Inflammatory macrophage treated with lipopolysaccharide for 1 hour (primary cell): ENCODE measurements at regions not wholly inside any gene's neighbourhood (a gene's known extent, or its start where the extent isn't known, plus 50 kb on each side); places are given as distances from the start of the nearest gene placed in this dataset.

Experiments used
- DNase-seq, 2 donors: peaks; one replicate each; pipeline ENCODE4 v3.0.0-alpha.2; 2020 to 2022

DNA sequence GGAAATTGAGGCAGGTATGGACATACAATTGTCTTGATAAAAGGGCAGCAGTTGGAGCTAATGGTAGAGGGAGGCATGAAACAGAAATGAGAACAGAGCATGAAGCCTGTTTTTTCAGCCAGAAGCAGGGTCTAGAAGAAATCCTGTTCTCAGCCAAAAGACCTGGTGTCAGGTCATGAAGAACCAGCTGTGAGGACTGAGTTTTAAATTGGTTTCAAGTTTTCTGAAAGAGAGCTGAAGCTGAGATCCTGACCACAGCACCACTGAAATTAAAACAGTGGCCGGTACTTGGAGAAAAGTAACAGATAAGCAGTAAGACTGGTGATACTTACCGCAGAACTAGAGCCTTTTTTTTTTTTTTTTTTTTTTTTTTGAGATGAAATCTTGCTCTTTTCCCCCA, 283.8 kb upstream of the BMP2 start:
- no peak for DNase-seq

DNA sequence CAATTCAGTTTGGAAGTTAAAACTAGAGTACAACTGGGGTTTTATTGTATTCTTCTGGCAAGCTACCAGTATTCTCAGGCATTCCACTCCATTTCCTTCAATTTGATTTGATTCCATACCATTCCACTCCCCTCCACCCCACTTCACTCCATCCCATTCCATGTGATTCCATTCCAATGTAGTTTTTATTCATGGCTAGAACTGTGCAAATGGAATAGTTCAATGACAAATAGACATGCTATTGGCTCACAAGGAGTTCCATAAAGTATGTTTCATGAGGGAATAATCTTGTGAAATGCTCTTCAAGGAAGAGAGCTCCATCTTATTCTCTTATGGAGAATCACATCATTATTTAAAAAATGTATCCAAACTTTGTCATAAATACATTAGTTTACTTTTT, 285.0 kb upstream of the BMP2 start:
- DNase-seq = no peak

DNA sequence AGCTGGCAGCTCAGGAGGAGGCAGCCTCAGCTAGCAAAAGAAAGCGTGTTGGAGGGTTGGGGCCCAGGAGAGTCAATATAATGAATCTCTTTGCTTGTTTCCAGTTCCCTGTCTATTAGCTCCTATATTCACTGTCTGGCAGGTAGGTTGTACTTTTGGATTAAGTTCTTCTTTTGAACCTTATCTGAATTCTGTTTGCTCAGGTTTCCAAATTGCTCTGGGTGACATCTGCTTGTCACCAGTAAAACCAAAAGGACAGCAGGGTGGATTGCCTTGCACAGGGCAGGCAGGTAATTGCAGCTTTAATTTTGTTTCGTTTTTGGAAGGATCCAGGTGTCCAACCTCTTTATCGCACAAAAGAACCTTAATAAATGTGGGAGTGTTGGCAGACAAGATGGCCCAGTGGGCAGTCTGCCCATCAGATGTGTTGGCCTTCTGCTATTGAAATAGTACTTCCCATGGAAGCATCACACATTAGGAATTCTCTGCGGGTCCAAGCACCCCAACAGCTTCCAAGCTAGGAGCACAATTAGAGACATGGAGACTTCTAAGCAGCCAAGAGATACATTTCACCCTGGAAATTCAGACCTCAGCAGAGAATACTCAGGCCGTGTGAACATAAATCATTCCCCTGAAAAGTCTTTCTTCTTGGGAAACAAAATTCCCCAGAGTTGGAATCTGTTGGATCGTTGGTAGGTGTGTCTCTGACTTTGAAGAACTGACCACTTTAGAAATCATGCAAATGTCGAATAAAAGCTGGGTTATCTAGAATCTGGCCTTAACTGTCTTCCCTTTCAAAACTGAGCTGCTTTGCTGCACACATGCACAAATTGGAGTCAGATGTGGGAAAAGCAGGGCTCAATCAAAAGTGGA, 286.9 kb upstream of the BMP2 start:
- no peak for DNase-seq

DNA sequence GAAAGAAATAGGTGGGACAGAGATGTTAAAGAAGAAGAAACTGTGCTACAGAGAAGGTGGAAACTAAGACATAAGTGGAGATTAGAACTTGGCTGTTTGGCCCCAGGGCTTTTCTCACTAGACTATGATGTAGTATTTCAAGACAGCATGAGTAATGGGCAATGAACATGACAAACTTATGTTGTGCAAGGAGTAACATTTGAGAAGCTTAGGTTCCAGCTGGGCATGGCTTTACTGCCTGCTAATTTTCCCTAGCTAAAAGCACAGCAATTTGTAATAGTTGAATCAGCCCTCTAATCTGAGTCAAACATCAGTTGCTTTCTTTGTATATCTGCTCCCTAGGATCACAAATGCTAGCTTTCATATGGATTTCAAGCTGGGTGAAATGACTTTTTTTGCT, 294.3 kb upstream of the BMP2 start:
- DNase-seq = no peak

DNA sequence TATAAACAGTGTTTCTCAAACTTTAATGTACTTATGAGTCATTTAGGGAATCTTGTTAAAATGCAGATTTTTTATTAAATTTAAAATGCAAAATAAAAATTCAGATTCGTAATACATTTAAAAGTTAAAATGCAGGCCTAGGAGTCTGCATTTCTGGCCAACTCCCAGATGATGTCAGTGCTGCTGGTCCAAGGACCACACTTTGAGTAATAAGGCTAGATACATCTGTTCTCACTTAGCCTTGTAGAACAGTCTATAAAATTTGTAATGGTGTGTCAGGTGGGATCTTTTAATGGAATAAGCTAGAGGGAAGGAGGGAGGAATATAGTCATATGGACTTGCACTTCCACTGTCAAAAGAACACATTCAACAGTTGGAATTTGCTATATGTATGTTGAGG, 295.6 kb upstream of the BMP2 start:
- no peak for DNase-seq

DNA sequence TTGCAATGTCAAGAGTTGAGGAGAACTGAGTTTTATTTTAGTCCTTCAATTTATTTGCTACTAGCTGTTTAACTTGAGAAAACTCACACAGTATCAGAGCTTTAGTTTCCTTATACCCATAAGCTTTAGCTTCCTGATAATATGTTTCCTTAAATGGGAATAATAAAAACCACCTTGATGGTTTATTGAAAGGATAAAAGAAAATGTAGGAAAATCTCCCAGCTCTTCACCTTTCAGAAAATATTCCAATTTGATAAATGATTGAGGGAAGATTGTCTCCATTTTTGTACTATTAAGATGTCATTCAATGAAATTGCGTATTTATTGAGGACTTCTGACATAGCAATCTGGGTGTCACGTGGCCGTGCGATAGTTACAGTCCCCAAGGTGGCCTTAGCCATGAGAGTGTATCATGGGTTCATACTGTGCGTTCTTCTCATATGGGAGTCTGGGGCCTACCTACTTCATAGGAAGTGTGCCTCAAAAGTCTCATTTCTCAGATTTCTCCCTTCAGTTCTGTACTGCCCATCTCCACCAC, 296.3 kb upstream of the BMP2 start:
- DNase-seq = no peak

DNA sequence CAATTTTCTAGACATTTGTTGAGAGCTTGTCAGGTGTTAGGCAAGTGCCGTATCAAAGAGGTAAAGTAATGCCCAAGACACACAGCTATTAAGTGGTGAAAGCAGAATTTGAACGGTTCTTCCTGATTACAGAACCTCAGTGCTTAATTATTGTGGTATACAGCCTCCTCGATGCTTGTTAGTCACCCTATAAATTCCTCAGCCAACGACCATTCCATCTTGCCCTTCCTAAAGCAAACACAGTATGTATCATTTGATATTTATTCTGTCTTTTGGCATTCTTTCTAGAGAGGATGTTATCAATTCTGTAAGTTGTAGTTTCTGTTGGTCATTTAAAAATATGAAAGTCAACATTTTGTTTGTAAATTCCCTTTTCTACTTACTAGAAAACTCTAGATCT, 297.8 kb upstream of the BMP2 start:
- DNase-seq = no peak

DNA sequence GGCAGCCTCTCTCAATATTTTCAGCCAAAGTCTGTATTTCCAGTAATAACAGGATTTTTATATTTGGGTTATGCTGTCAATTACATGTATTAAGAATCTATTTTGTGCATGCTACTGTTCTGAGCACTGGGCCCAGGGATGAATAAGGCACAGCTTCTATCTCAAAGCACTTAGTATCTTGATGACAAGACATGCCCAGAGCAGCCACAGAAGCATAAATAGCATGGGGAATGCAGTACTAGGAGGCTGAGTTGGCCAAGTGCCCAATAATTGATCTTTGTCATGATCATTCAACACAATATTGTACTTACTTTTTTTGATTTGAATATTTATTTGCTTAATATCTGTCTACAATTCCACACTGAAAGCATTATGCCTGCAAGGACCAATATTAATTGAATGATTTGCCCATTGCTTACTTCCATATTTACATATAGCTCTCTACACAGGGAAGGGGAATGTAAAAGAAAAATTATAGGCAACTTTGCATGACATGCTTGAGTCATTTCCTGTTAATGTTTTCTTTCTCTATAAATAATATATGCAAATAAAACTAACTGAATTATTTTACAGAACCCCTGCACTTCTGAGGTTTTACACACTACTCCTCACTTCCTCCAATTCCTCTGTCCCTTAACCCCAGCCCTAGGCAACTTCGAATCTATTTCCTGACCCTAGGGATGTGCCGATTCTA, 298.9 kb upstream of the BMP2 start:
- DNase-seq = no peak

DNA sequence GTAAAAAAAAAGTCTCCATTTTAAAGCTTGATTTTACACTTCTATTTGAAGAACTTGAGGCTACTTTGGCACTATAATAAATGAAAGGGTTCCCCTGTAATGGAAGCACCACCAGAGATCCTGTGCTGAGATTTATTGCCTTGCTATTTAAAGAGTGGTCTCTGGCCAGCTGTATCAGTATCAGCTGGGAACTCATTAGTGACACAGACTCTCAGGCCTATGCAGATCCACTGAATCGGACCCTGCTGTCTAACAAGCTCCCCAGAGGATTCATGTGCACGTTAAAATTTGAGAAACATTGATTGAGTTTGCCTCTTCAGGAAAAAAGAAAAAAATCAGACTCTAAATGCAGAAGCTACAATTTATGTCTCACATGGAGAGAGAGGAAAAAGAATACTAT, 299.9 kb upstream of the BMP2 start:
- no peak for DNase-seq

DNA sequence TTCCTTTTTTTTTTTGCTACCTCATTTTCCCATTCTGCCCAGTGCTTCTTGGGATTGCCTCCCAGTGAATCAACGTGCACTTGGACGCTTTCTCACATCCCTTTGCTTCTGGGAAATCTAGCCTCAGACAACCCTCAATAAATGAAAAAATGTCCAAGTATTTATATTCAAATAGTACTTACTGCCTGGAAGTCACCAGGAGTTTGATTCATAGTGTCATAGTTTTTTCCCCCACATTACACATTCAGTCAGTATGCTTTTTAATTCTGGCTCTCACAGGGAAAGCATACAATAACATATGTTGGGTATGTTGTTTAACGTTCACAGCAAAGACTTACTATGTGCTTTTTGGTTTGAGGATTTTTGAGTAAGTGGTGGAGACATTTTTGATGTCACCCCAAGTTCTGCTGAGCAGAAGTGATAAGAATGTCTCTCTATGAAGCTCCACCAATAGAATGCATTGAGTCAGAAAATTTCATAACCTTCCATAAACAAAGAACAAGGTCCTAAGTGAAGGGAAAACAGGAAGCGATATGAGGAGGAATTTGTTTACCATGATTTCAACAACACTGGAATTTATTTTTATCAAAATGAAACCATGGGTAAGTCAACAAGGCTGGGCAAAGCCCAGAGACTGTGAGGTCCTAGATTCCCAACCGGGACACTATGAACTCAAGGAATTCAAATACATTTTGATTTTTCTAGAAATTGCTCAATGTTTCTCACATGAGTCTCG, 301.2 kb upstream of the BMP2 start:
- DNase-seq = no peak

DNA sequence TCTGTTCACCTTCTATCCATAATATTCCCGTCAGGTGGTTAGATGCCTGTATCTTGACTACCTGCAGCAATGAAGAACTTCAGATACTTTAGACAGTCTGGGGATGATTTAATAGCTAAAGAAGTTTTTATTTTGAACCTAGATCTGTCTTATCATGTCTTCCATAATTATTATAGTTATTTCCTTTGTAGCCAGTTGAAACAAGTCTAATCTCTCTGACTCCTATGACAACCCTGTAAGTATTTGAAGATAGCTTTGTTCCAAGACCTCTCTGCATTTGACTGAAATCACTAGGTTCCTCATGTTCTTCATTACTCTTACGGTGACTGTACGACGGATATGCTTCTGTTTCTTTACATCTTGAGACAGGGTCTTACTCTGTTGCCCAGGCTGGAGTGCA, 316.6 kb upstream of the BMP2 start:
- DNase-seq = no peak

DNA sequence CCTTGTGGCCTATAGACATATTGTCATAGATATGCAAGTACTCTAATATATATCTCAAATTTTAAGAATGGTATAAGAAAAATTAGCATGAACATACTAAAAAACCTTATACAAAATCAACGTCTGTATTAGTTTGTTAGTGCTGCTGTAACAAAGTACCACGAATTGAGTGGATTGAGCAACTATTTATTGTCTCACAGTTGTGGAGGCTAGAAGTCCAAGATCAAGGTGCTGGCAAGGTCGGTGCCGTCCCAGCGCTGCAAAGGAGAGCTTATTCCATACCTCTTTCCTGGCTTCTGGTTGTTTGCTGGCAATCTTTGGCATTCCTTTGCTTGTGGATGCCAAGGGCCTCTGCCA, 317.6 kb upstream of the FERMT1 start:
- DNase-seq = no peak

DNA sequence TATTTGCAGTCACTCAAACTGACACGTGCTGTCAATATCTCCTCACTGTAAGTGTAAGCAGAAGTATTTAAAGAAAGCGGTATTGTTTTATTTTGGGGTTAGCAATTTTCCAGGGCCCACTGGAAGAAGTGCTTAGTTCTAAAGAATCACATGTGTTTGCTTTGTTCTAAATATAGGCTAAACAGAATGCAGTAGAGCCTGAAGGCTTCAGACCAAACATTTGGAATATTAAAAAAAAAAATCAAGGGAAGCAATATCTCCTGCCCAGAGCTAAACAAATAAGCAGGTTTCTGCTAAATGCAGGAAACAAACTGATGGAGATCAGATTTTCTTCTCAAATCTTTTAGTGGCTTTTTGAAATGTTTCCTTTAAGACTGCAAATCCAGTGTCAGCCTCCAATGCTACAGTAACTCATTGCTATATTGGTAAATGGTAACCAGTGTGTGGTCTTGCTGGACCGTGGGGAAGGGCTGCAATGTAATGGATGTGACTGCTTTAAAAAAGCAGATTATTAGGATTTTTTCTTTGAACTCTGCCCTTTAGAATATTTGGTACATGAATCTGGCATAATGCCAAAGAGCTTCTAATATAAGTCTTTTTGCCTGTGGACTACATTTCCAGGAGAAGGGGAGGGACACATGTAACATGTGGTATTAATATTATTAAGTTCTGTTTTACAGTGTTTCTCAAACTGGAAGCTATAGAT, 317.1 kb upstream of the FERMT1 start:
- DNase-seq = no peak

DNA sequence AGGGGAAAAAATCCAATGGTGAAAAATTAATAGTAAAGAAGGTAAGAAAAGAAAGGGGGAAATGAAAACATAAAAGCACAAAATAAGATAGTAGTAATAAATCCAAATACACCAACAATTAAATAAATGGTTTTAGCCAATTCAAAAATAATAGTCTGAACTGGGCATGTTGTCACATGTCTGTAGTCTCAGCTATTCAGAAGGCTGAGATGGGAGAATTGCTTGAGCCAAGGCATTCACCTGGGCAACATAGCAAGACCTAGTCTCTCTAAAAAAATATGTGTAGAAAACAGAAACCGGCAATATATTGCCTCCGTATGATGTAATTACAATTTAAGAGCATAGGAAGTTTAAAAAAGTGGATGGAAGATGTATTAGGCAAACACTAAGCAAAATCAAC, 311.3 kb upstream of the FERMT1 start:
- no peak for DNase-seq

DNA sequence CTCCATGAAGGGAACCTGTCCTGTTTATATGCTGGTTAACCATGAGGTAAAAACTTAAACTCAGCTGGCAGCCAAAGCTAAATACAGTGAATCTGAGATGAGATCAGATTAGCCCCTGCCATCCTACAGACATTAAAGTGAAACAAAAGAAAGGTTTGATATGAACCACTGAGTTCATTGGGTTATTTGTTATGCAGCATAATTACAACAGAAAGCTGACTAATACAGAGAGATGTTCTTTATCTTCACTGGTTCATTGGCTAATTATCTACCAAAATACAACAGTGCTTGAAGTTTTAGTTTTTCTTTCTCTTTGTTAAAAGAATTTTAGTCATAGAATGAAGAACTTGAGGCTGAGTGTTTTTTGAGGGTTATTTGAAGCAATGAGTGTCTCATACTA, 307.6 kb upstream of the FERMT1 start:
- no peak for DNase-seq

DNA sequence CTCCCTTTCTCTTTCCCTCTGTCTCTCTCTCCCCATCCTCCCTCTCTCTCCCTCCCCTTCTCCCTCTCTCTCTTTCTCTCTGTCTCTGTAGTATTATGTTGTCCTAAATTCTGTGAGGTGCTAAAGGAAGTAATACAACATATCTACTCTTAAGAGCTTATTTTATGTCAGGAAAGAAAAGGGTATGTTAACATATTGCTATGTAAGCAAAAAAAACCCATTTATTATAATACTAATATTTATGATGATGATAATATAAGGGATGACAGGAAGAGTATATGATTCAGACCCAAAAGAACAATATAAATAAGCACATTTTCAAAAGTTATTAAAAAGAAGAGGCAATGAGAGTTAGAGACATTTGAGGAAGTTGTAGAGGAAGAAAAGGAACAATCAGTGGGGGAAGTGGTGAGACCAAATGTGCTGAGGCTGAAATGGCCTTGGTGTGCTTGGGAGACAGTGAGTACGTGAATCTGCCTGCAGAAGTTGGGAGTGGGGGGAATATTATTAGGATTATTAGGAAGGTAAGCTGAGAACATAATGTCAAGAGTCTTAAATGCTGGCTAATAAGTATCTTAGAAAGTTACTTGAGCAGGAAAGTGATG, 303.6 kb upstream of the FERMT1 start:
- peak in 1 of 2 donors; percentile 3 for DNase-seq

DNA sequence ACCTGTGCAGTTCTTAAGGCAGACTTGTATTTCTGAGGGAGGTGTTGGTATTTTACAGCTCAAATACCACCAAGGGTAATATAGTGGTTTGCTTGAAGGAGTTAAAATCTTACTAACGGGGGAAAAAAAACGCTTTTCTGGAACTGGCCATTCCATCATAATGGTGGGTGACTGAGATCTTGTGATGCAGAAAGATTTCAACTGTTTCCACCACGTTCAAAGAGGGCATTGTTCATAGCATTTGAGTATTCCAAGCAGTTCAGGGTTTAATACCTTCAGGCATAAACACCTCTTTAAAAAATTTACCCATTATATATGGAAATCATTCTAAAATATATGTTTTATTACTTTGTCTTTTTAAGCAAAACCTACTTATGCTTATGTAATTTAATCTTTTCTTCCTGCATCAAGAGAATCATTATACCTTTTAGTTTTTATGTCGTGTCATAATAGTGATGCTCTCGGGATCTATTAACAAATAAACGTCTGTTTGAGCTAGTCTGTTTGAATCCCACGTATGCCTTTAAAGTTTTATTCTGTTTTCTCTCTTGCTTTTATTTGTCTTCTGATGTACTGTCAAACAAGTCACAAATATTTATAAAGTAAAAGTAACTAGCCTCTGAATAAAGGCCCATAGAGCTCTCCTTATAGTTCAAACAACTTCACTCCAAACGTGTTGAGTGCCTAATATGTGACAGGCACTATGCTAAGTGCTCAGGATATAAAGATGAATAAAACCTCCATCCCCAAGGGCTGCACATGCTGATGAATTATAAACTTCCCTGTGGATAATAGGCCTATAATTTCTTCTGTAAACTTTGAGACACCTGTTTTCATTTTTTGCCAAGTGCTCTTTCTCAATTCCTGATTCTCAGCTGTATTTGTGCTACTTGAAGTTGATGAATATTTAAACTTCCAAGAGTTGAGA, 298.8 kb upstream of the FERMT1 start:
- DNase-seq = no peak

DNA sequence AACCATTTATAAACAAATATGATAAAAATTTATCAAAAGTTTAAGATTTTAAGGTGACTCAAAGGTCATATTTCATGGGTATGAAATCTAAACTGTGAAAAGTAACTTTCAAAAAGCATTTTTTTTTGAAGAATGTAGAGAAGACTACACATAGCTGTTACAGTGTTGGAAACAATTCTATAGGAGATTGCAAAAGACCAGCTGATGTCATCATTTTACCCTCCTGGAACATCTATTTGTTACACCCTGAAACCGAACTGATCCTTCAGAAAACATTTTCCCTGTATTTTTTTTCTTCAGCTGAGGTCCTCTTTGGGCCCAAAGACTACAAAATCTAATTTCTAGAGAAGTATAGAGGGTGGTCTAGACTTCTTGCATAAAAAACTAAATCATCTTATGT, 297.5 kb upstream of the FERMT1 start:
- DNase-seq = no peak

DNA sequence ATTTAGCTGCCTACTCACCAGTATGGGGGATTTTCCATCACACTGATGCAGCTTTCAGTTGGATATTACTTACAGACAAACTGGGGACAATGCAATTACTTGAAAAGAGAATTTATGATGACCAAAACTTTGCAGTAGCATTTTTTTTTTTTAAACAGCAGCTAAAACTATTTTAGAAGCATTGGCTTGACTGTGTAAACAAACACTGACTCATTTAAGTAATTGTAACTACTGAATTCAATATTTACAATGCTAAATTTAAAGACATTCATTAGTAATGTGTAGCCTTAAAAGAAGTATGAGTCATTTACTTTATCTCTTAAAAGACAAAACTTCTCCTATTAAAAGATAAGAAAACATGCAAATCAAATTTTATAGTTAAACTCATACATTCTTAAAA, 295.9 kb upstream of the FERMT1 start:
- no peak for DNase-seq

DNA sequence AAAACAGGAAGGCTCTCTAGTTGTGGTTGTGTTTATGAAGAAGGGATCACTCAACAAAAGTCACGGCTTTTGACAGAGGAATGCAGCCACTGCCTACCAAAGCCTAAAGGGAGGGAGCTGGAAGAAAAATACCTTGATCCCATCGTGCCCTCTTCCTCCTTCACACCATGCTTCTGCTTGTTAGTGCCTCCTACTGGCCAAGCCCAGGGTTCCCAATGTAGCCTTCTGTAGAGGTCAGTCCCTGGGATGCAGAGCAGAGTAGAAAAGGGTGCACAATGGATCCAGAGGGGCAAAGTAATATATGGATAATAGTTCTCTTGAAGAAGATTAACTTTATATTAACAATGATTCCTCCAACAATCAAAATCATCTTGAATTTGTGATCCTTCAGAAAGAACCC, 293.5 kb upstream of the FERMT1 start:
- DNase-seq = no peak

DNA sequence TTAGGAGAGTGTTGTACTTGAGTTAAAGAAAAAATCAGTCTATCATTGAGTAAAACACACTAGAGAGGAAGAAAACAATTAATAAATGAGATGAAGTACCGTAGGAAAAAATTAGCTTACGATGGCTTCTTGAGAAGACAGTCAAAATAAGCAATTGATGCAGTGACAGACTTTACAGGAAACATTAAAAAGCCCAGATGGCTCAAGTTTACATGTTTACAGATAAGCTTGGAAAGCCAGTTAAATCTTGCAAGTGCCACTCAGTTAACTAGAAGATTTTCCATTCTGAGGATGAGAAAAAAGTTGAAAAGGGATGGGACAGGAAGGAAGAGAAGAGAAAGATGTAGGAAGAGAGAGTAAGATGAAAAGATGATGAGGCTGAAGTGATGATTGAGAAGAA, 288.8 kb upstream of the FERMT1 start:
- no peak for DNase-seq

DNA sequence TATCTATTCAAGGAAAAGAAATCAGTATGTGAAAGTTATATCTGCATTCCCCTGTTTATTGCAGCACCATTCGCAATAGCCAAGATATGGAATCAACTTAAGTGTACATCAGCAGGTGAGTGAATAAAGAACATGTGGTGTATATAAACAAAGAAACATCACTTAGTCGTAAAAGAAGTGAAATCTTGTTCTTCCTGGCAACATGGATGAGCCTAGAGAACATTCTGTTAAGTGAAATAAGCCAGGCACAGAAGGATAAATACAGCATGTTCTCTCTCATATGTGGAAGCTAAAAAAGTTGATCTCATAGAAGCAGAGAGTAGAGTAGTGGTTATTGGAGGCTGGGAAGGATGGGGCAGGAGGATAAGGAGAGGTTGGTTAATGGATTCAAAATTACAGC, 287.9 kb upstream of the FERMT1 start:
- no peak for DNase-seq
